Fibroblast of pulmonary artery (primary cell): ENCODE measurements at regions not wholly inside any gene's neighbourhood (a gene's known extent, or its start where the extent isn't known, plus 50 kb on each side); places are given as distances from the start of the nearest gene placed in this dataset.
"Not testable (repeated sequence)": the region's sequence is repeated elsewhere in the genome, so short reads cannot be mapped to it uniquely, and the experiment has no call there.

Experiments
- DNase-seq: peaks from one replicate; pipeline ENCODE4 v3.0.0-alpha.2; 2010; ENCODE audit warnings: low read depth
- H3K4me3 ChIP-seq: replicated peaks from 2 replicates; pipeline ENCODE4 v1.5.1; 2011; ENCODE audit warnings: low read depth, mild to moderate bottlenecking, control low read depth, low read length, moderate library complexity
- TF ChIP-seq, protein P1 (sequence below): IDR thresholded peaks from 2 replicates; pipeline ENCODE4 v1.5.1; 2011; ENCODE audit warnings: mild to moderate bottlenecking, control low read depth, low read length, inconsistent platforms; ENCODE audit errors: missing control alignments

DNA sequence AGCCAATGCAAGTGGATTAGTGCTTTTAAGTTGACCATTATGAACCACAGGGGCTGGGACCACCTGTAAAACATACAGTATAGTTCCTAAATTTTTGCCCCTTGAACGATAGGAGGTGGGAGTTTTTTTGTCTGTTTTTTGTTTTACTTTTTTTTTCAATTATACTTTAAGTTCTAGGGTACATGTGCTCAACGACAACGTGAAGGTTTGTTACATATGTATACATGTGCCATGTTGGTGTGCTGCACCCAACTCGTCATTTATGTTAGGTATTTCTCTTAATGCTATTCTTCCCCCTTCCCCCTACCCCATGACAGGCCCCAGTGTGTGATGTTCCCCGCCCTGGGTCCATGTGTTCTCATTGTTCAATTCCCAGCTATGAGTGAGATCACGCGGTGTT, 1797.9 kb upstream of the PIK3C3 start:
- no peak overlapping the region for H3K4me3 ChIP-seq
- TF ChIP-seq, protein P1, sequence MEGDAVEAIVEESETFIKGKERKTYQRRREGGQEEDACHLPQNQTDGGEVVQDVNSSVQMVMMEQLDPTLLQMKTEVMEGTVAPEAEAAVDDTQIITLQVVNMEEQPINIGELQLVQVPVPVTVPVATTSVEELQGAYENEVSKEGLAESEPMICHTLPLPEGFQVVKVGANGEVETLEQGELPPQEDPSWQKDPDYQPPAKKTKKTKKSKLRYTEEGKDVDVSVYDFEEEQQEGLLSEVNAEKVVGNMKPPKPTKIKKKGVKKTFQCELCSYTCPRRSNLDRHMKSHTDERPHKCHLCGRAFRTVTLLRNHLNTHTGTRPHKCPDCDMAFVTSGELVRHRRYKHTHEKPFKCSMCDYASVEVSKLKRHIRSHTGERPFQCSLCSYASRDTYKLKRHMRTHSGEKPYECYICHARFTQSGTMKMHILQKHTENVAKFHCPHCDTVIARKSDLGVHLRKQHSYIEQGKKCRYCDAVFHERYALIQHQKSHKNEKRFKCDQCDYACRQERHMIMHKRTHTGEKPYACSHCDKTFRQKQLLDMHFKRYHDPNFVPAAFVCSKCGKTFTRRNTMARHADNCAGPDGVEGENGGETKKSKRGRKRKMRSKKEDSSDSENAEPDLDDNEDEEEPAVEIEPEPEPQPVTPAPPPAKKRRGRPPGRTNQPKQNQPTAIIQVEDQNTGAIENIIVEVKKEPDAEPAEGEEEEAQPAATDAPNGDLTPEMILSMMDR: no peak
- DNase-seq: no peak

DNA sequence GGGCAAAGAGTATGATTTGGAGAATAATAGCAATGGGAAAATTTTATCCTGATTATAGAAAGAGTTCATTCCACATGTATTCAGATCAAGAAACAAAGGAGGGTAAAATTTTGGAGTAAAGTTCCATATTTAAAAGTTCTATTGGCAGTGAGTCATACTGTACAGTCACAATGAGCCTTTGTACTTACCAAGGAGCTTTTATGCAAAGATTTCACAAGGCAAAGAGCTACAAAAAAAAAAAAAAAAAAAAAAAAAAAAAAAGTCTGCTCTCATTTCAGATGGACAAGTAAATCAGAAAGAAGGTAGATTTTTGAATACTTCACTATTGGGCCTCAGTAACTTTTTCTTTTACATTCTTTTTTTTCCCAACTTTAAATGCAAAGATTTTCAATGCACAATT, 1802.2 kb upstream of the PIK3C3 start:
- DNase-seq: peak; percentile 58
- TF ChIP-seq, protein P1: no peak
- H3K4me3 ChIP-seq: no peak overlapping the region

DNA sequence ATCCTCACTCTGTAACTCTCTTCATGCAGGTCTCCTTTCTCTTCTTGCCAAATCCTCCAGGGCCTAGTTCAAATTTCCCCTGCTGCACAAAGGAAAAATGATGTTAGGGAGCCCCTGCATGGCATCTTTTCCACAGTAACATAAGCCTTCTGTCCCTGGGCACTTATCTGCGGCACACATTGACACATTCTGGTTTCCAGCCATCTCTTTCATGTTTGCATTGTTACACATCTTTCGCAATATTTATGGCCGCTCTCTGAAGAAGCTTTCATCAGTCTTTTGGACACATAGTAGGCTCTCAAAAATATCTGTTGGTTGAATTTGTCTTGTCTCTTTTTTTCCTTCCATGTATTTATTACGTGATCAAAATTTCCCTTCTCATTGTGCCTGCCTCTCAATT, 1806.1 kb upstream of the PIK3C3 start:
- DNase-seq: no peak
- TF ChIP-seq, protein P1: no peak
- no peak overlapping the region for H3K4me3 ChIP-seq

DNA sequence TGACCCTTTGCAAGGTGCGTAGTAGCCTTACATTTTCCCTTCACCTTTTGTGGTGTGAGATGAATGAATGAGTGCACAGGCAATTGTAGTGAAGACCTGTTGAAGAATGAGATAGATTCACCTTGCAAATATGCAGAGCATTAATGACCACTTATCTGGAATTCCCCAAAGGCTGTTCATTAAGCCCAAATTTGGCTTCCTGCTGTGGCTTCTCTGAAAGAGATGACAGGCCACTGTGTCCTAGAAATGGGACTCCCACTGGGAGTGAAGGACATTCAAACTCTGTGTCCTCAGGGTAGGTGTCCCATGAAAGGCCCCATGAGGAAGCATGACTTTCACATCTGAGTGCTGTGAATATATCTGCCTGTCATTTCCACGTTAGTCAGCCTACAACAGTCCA, 1821.8 kb upstream of the PIK3C3 start:
- TF ChIP-seq, protein P1: no peak
- DNase-seq: no peak
- H3K4me3 ChIP-seq: no peak overlapping the region

DNA sequence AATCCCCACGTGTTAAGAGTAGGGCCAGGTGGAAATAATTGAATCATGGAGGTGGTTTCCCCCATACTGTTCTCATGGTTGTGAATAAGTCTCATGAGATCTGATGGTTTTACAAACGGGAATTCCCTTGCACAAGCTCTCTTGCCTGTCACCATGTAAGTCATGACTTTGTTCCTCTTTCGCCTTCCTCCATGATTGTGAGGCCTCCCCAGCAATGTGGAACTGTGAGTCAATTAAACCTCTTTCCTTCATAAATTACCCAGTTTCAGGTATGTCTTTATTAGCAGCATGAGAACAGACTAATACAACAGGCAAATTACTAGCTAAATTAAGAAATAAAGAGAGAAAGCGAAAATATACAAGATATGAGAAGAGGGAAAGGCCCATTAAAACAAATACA, 1822.6 kb upstream of the PIK3C3 start:
- not testable (repeated sequence) for DNase-seq, H3K4me3 ChIP-seq

DNA sequence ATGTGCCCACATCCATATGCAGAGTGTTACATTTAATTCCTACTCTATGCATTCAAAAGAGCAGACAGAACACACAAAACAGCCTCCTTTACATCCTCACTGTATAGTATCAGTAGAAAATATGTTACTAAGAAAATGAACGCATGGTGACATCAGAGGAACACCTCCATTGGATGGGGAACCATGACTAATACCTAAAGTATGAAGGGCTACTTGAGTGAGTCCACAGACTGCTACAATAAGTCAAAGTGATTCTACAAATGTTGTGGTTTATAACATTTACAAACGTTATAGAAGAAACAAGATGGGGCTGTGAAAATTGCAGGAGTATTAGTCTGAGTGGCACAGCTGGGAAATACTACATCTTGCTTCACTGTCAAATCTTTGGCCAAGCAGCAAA, 1830.9 kb upstream of the PIK3C3 start:
- DNase-seq: peak; percentile 67
- TF ChIP-seq, protein P1: no peak

DNA sequence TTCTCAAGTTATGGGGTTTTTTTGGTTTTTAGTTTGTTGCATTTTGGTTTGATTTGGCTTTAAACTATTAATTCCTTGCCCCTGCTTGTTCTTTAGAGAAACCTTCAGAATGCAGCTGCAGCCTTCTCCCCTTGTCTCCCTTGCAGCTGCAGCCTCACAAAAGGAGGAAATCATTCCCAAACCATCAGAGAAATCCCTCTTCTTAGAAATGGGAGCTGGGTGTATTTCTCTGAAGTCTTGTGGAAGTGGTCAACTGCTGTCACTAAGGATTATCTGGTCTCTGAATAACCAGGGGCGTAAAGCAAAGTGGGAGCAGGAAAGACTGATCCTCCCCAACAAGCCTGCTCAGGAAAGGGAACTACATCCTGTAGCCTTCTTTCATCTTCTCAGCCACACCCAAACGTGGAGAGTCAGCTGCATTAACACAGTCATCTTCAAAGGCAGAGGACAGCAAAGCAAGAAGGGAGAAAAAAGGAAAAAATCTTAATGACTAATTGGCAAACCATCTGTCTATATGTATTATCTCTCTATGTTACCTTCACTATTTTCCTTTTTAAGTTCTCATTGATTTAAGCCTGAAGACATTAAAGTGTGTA, 1834.1 kb upstream of the PIK3C3 start:
- TF ChIP-seq, protein P1: no peak
- no peak for DNase-seq
- no peak overlapping the region for H3K4me3 ChIP-seq

More for the DNA sequence above, 1830.9 kb upstream of the PIK3C3 start:
- no peak overlapping the region for H3K4me3 ChIP-seq
